SK-MEL-5 (cell line): ENCODE measurements at regions not wholly inside any gene's neighbourhood (a gene's known extent, or its start where the extent isn't known, plus 50 kb on each side); places are given as distances from the start of the nearest gene placed in this dataset.
A peak's percentile ranks its signal among the peaks of the same experiment; 100 is the strongest.

Experiments used
- DNase-seq: peaks from one replicate; pipeline ENCODE4 v3.0.0-alpha.2; 2016; ENCODE audit warnings: low read depth, low spot score
- in situ Hi-C: cut with HindIII; loops from 2 replicates; pipeline ENCODE4 v1.10.0; 2016; ENCODE audit warnings: low sequenced_read_pairs, high pct_unique_total_duplicates, low pct_unique_long_range_greater_than_20kb

DNA sequence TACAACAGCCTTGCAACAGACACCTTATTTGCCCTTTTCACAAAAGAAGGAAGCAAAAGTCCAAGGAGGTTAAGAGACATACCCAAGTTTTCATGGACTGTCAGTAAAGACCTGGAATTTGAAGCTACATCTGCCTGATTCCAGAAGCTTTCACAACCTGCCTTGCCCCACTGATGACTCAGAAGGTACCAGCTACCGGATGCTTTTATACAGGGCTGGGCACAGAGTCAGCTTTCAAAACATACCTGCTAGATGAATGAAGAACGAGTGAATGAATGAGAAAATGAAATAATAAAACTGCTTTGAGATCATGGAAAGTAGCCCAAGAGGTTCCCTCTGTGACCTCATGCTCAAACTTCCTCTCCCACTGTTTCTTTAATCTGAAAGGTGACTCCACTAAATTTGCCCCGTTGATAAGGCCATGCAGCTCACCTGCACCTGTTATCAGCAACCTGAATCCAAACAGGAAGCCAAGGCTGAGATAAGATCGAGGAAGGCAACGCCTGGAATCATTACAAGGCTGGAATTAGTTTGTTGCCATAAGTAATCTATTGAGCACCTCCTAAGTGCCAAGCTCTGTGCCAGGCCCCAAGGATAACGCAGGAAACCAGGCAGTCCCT is 151.5 kb downstream of the WDR11 start:
- DNase-seq = no peak
- in situ Hi-C loops = no loop called here

DNA sequence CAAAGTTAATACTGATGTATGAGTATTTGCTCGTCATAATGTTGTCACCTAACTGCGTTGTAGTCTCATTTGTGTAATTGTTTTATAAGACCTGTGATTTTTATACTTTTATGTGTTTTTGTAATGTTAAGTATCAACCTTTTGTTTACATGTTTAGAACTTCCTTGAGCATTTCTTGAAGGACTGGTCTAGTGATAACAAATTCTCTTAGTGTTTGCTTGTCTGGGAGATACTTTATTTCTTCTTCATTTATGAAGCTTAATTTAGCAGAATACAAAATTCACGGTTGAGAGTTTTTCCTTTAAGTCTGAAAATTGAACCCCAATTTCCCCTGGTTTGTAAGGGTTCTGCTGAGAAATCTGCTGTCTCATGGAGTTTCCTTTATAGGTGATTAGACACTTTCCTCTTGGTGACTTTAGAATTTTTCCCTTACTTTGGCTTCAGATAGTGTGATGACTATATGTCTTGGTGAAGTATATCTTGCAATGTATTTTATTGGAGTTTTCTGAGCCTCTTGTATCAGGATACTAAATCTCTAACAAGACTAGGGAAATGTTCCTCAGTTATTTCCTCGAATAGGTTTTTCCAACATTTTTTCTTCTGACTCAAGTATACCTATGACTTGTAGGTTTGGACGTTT is 154.9 kb downstream of the WDR11 start:
- in situ Hi-C loops = no loop called here
- no peak for DNase-seq

- in situ Hi-C loops = no loop called here
- no peak for DNase-seq
Measured at GRCh38 chr10:121007264-121007663, 156.1 kb downstream of the WDR11 start.

- in situ Hi-C loops = no loop called here
- DNase-seq = no peak
Measured at GRCh38 chr10:121015916-121016315, 164.8 kb downstream of the WDR11 start.

GRCh38 chr10:121024905-121025584 is 173.9 kb downstream of the WDR11 start:
- DNase-seq = no peak
- in situ Hi-C loops = no loop called here

DNA sequence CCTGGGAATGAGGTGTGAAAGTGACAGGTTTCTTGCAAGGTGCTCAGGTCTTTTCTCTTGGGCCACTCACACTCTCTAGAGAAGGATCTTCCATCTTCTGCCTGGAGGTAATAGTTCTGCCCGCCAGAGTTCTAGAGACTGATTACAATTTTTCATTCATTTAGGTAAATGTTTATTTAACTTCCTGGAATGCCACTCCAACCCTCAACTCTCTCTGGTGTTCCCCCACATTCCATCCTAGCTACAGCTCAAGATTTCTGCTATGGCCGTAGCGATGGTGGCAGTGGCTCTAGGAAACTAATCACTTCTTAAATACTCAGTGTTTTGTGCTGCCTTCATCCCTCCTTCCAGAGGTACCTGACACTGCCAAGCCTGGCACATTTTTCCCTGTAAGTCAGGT is 174.6 kb downstream of the WDR11 start:
- in situ Hi-C loops = no loop called here

DNA sequence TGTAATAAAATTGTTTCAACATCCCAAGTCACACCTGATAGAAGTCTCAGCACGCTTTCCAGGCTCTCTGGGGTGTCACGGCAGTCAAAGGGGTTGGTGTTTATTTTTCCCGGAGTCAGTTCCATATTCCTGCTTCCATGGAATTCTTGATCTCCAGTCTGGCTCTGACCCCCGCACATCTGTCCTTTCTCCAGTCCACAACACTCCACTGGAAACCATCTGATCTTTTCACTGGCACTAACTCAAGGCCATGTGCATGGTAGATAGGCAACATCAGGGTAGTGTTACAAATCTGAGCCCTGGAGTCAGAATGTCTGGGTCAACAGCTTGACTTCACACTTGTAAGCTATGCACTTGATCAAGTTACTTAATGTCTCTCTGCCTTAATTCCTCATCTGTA is 176.2 kb downstream of the WDR11 start:
- in situ Hi-C loops = no loop called here
- DNase-seq = no peak

More for the DNA sequence above, 174.6 kb downstream of the WDR11 start:
- DNase-seq = no peak

GRCh38 chr10:121032460-121032859 is 181.3 kb downstream of the WDR11 start:
- in situ Hi-C loops = no loop called here

GRCh38 chr10:121033366-121033765 is 182.2 kb downstream of the WDR11 start:
- no peak for DNase-seq
- in situ Hi-C loops = no loop called here

More at GRCh38 chr10:121032460-121032859, 181.3 kb downstream of the WDR11 start:
- no peak for DNase-seq

DNA sequence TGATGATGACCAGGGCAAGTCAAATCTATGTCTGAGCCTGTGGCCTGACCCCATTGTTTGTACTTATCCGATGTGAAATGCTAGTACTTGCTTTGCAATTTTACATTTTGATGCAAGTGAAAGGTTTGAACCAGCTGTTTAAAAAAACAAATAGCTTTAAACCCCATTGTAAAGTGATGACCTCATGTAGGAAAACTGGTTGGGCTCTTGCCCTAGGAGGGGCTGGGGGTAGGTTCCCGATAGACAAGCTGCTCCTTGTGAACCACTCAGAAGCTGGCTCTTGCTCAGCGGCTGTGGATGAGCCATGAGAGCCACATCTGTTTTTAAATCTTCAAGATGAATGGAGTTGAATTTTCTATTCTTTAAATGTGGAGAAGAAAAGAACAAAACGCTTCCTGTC is 185.3 kb downstream of the WDR11 start:
- DNase-seq = peak; percentile 49
- in situ Hi-C loops = no loop called here

- DNase-seq = no peak
- in situ Hi-C loops = no loop called here
Measured at GRCh38 chr10:121041499-121041898, 190.3 kb downstream of the WDR11 start.

- in situ Hi-C loops = no loop called here
- no peak for DNase-seq
Measured at GRCh38 chr10:121041906-121042305, 190.7 kb downstream of the WDR11 start.

DNA sequence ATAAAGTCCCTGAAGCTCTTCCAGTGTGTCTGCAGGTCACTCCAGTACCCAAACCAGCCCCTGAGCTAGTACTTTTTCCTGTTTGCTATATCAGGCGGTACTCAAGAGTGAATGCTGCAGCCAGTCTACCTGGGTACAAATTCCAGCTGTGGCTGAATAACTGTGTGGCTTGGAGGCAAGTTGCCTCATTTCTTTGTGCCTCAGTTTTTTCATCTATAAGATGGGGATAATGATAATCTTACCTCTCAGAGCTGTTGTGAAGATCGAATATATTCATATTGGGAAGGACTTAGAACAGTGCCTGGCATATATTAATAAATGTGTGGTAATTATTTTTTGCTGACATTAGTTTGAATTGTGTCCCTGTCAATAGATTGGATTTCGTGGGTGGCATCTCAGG is 191.2 kb downstream of the WDR11 start:
- DNase-seq = no peak
- in situ Hi-C loops = no loop called here

DNA sequence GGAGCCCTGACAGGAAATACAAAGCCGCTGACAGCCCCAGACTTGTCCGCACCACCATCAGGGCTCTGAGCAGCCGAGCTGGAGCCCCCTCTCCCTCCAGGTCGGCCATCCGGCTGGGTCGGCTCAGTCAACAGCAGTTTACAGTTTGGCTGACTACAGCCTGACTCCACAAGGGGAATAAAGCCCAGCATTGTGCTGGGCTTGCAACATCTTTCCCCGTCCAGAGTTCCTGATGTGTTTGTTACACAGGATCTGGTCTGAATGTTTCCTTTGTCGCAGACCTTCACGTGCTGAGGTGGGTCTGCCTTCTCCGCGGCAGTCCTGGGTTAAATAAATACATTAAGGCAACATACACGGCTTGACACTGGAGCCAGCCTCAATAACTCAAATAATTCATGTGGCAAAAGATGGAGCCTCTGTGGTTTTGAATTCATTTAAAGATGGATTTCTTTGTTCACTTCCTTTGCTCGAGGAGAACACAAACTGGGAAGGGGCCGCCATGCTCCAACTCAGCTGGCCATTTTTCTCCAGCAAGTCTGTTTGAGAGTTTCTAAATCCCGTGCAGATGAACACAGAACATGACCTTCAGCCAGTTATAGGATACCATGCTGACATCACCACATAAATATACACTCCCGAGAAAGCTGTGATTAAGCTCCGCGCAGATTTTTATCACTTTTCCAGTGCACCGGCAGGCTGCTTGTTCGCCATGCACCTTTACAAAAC is 192.1 kb downstream of the WDR11 start:
- in situ Hi-C loops = no loop called here
- DNase-seq = peak; percentile 90

- in situ Hi-C loops = no loop called here
- no peak for DNase-seq
Measured at GRCh38 chr10:121048749-121049148, 197.6 kb downstream of the WDR11 start.

GRCh38 chr10:121049489-121049888 is 198.3 kb downstream of the WDR11 start:
- in situ Hi-C loops = no loop called here
- no peak for DNase-seq

- in situ Hi-C loops = no loop called here
- no peak for DNase-seq
Measured at GRCh38 chr10:121049923-121050322, 198.8 kb downstream of the WDR11 start.

DNA sequence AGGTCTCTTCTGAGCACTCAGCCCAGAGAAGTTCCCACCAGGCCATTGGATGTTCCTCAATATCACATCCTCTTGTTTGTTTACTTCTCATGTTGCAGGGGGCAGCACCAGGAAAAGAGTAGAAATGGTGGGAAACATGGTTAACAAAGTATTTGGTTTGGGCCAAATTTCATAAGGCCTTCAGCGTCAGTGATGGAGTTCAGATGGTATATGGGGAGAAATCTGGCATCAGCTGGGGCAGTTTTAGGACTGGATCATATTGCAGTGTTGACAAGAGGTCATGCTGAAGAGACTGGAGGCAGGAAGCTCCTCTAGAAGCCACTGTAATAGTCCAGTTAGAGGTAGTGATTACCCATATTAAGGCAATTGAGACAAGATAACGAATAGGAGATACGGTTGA is 200.0 kb downstream of the WDR11 start:
- DNase-seq = no peak
- in situ Hi-C loops = no loop called here
